HEK293 (cell line): ENCODE measurements at regions not wholly inside any gene's neighbourhood (a gene's known extent, or its start where the extent isn't known, plus 50 kb on each side); places are given as distances from the start of the nearest gene placed in this dataset.

ENCODE experiments used
- CTCF ChIA-PET: fragments of 350-600 bp; formaldehyde crosslinking; extraction: SDS; loops from one replicate; lab custom pipeline; 2021; ENCODE audit warnings: antibody characterized with exemption; lab: Yijun Ruan, JAX
- POLR2A ChIA-PET: fragments of 300-600 bp; formaldehyde crosslinking; extraction: SDS; loops from one replicate; lab custom pipeline; 2020; ENCODE audit warnings: antibody characterized with exemption, inconsistent platforms; lab: Yijun Ruan, JAX
- H3K27ac ChIP-seq: fragments of 200-500 bp; sonication (Bioruptor generic); 2 replicates; pipeline ENCODE4 v1.5.1; 2014; ENCODE audit warnings: low read depth, low read length, control low read depth, inconsistent platforms; ENCODE audit errors: extremely low read depth
- H3K36me3 ChIP-seq, 2 experiments: fragments of 200-500 bp in 1 of 2; sonication (Bioruptor generic) in 1 of 2; 1 replicate in 1 of 2; 2 replicates in 1 of 2; pipeline ENCODE4 v1.5.1; 2014 to 2017; ENCODE audit warnings: inconsistent platforms in 2 of 2, low read length in 2 of 2; ENCODE audit not compliant: control insufficient read depth in 2 of 2, insufficient read depth in 1 of 2
- H3K4me1 ChIP-seq: fragments of 200-500 bp; sonication (Bioruptor generic); 2 replicates; pipeline ENCODE4 v1.5.1; 2014; ENCODE audit warnings: mild to moderate bottlenecking, low read length, inconsistent platforms; ENCODE audit not compliant: control insufficient read depth, insufficient read depth
- H3K4me3 ChIP-seq: 2 replicates; pipeline ENCODE4 v1.5.1; 2011; ENCODE audit warnings: low read depth, mild to moderate bottlenecking, control low read depth, low read length, moderate library complexity
- H3K9me3 ChIP-seq: fragments of 200-500 bp; sonication (Bioruptor generic); 2 replicates; pipeline ENCODE4 v1.5.1; 2014; ENCODE audit warnings: low read depth, low read length, inconsistent platforms; ENCODE audit not compliant: control insufficient read depth, insufficient read depth
- KLF16 ChIP-seq: fragments of 450-650 bp; formaldehyde crosslinking; IDR thresholded peaks from 2 replicates; pipeline ENCODE4 v1.5.1; 2017; ENCODE audit warnings: missing biosample characterization, missing genetic modification characterization
- MYNN ChIP-seq: fragments of 450-650 bp; formaldehyde crosslinking; IDR thresholded peaks from 2 replicates; pipeline ENCODE4 v1.5.1; 2016; ENCODE audit warnings: missing biosample characterization, missing genetic modification characterization, borderline replicate concordance
- RBAK ChIP-seq: fragments of 450-650 bp; formaldehyde crosslinking; IDR thresholded peaks from 2 replicates; pipeline ENCODE4 v1.5.1; 2016; ENCODE audit warnings: missing biosample characterization, missing genetic modification characterization
- REPIN1 ChIP-seq: fragments of 450-650 bp; formaldehyde crosslinking; IDR thresholded peaks from 2 replicates; pipeline ENCODE4 v1.5.1; 2017; ENCODE audit warnings: missing biosample characterization, missing genetic modification characterization, low read depth
- SETDB1 ChIP-seq: IDR thresholded peaks from one replicate; pipeline ENCODE4 v1.6.1; 2017; ENCODE audit warnings: mild to moderate bottlenecking, low read length, moderate library complexity, mixed read lengths; ENCODE audit not compliant: insufficient read length
- SP2 ChIP-seq: fragments of 450-650 bp; formaldehyde crosslinking; IDR thresholded peaks from 2 replicates; pipeline ENCODE4 v1.5.1; 2016; ENCODE audit warnings: missing biosample characterization, missing genetic modification characterization
- ZFP3 ChIP-seq: fragments of 450-650 bp; formaldehyde crosslinking; IDR thresholded peaks from 2 replicates; pipeline ENCODE4 v1.5.1; 2016; ENCODE audit warnings: low read depth, missing biosample characterization, missing genetic modification characterization
- ZNF121 ChIP-seq: fragments of 450-650 bp; formaldehyde crosslinking; IDR thresholded peaks from 2 replicates; pipeline ENCODE4 v1.5.1; 2016; ENCODE audit warnings: missing biosample characterization, missing genetic modification characterization
- ZNF133 ChIP-seq: fragments of 450-650 bp; formaldehyde crosslinking; IDR thresholded peaks from 2 replicates; pipeline ENCODE4 v1.5.1; 2016; ENCODE audit warnings: missing biosample characterization, missing genetic modification characterization
- ZNF221 ChIP-seq: fragments of 450-650 bp; formaldehyde crosslinking; IDR thresholded peaks from 2 replicates; pipeline ENCODE4 v1.5.1; 2017; ENCODE audit warnings: missing biosample characterization, missing genetic modification characterization, borderline replicate concordance
- ZNF366 ChIP-seq: fragments of 450-650 bp; formaldehyde crosslinking; conservative IDR thresholded peaks from 2 replicates; pipeline ENCODE4 v1.5.1; 2016; ENCODE audit warnings: missing biosample characterization, missing genetic modification characterization
- ZNF560 ChIP-seq: fragments of 450-650 bp; formaldehyde crosslinking; IDR thresholded peaks from 2 replicates; pipeline ENCODE4 v1.5.1; 2017; ENCODE audit warnings: missing biosample characterization, missing genetic modification characterization, borderline replicate concordance
- ZNF561 ChIP-seq: fragments of 450-650 bp; IDR thresholded peaks from 2 replicates; pipeline ENCODE4 v1.5.1; 2018; ENCODE audit warnings: missing biosample characterization, missing genetic modification characterization, borderline replicate concordance
- ZNF768 ChIP-seq: fragments of 450-650 bp; formaldehyde crosslinking; IDR thresholded peaks from 2 replicates; pipeline ENCODE4 v1.5.1; 2018; ENCODE audit warnings: missing biosample characterization, mild to moderate bottlenecking, missing genetic modification characterization
- ZNF791 ChIP-seq: fragments of 450-650 bp; formaldehyde crosslinking; IDR thresholded peaks from 2 replicates; pipeline ENCODE4 v1.5.1; 2016; ENCODE audit warnings: missing biosample characterization, missing genetic modification characterization
- TF ChIP-seq, protein P1 (sequence below): fragments of 450-650 bp; formaldehyde crosslinking; IDR thresholded peaks from 2 replicates; pipeline ENCODE4 v1.5.1; 2016; ENCODE audit warnings: missing biosample characterization, missing genetic modification characterization
- TF ChIP-seq, protein P2 (sequence below): fragments of 450-650 bp; formaldehyde crosslinking; IDR thresholded peaks from 2 replicates; pipeline ENCODE4; 2016; ENCODE audit warnings: missing biosample characterization, missing genetic modification characterization
- TF ChIP-seq, protein P3 (sequence below): fragments of 450-650 bp; formaldehyde crosslinking; IDR thresholded peaks from 2 replicates; pipeline ENCODE4 v1.5.1; 2016; ENCODE audit warnings: missing biosample characterization, missing genetic modification characterization
- TF ChIP-seq, protein P4 (sequence below): fragments of 450-650 bp; IDR thresholded peaks from 2 replicates; pipeline ENCODE4 v1.5.1; 2018; ENCODE audit warnings: missing biosample characterization, missing genetic modification characterization
- TF ChIP-seq, protein P5 (sequence below): fragments of 450-650 bp; IDR thresholded peaks from 2 replicates; pipeline ENCODE4 v1.5.1; 2018; ENCODE audit warnings: missing biosample characterization, mild to moderate bottlenecking, missing genetic modification characterization
- TF ChIP-seq, protein P6 (sequence below): fragments of 450-650 bp; formaldehyde crosslinking; IDR thresholded peaks from 2 replicates; pipeline ENCODE4 v1.5.1; 2016; ENCODE audit warnings: missing biosample characterization, missing genetic modification characterization, low read depth

DNA sequence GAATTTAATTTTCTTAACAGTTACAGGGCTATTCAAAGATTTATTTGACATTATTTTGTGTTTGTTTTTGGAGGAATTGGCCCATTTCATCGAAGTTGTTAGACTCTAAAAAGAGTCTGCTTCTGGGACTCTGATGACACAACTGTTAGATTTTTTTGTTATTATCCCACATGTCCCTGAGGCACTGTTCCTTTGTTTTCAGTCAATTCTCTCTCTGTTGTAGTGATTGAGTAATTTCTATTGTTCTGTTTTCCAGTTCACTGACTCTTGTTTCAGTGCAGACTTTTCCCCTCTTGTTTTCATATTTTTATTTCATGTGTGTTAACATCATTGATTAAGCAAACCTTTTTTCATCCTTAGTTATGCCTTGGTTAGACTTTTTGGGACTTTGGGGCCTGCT is 325.0 kb downstream of the ZNF326 start:
- Histone ChIP-seq H3K9me3 (no peaks in the 10 kb centered on the region), H3K4me3 (no peak overlapping the region), H3K36me3 (no peaks in the 10 kb centered on the region), H3K27ac (no peak overlapping the region)
- ChIA-PET CTCF (no interaction called here), POLR2A (no interaction called here)
- no peak for TF ChIP-seq ZNF221
- TF ChIP-seq, protein P1, sequence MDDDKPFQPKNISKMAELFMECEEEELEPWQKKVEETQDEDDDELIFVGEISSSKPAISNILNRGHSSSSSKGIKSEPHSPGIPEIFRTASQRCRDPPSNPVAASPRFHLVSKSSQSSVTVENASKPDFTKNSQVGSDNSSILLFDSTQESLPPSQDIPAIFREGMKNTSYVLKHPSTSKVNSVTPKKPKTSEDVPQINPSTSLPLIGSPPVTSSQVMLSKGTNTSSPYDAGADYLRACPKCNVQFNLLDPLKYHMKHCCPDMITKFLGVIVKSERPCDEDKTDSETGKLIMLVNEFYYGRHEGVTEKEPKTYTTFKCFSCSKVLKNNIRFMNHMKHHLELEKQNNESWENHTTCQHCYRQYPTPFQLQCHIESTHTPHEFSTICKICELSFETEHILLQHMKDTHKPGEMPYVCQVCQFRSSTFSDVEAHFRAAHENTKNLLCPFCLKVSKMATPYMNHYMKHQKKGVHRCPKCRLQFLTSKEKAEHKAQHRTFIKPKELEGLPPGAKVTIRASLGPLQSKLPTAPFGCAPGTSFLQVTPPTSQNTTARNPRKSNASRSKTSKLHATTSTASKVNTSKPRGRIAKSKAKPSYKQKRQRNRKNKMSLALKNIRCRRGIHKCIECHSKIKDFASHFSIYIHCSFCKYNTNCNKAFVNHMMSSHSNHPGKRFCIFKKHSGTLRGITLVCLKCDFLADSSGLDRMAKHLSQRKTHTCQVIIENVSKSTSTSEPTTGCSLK (tag by site-specific recombination): no peak
- no peak for TF ChIP-seq RBAK (tag by site-specific recombination)
- TF ChIP-seq, all 188 proteins: peak for 0
- no peaks in the 10 kb centered on the region for H3K4me1 ChIP-seq

DNA sequence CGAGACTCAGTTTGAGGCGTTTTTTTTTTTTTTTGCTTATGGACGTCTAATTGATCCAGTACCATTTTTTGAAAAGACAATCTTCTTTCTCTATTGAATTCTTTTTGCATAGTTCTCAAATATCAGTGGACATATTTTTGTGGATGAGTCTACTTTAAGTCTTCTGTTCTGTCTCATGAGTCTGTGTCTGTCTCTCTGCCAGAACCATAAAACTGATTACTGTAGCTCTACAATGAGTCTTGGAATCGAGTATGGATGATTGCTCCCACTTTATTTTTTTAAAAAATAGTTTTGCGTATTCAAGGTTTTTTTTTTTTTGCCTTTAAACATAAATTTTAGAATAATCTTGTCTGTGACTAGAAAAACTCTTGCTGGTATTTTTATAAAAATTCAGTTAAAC is 323.5 kb downstream of the ZNF326 start:
- POLR2A ChIA-PET: no interaction called here
- Histone ChIP-seq H3K9me3 (no peaks in the 10 kb centered on the region), H3K36me3 (no peaks in the 10 kb centered on the region), H3K27ac (no peak overlapping the region), H3K4me3 (no peak overlapping the region), H3K4me1 (no peaks in the 10 kb centered on the region)
- CTCF ChIA-PET: no interaction called here
- no peak for TF ChIP-seq ZNF133 (tag by site-specific recombination)
- TF ChIP-seq, protein P2, sequence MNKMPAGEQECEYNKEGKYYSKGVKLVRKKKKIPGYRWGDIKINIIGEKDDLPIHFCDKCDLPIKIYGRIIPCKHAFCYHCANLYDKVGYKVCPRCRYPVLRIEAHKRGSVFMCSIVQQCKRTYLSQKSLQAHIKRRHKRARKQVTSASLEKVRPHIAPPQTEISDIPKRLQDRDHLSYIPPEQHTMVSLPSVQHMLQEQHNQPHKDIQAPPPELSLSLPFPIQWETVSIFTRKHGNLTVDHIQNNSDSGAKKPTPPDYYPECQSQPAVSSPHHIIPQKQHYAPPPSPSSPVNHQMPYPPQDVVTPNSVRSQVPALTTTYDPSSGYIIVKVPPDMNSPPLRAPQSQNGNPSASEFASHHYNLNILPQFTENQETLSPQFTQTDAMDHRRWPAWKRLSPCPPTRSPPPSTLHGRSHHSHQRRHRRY (tag by site-specific recombination): no peak
- TF ChIP-seq ZNF768 (tag by site-specific recombination): no peak
- TF ChIP-seq KLF16 (tag by site-specific recombination): no peak
- TF ChIP-seq, protein P3, sequence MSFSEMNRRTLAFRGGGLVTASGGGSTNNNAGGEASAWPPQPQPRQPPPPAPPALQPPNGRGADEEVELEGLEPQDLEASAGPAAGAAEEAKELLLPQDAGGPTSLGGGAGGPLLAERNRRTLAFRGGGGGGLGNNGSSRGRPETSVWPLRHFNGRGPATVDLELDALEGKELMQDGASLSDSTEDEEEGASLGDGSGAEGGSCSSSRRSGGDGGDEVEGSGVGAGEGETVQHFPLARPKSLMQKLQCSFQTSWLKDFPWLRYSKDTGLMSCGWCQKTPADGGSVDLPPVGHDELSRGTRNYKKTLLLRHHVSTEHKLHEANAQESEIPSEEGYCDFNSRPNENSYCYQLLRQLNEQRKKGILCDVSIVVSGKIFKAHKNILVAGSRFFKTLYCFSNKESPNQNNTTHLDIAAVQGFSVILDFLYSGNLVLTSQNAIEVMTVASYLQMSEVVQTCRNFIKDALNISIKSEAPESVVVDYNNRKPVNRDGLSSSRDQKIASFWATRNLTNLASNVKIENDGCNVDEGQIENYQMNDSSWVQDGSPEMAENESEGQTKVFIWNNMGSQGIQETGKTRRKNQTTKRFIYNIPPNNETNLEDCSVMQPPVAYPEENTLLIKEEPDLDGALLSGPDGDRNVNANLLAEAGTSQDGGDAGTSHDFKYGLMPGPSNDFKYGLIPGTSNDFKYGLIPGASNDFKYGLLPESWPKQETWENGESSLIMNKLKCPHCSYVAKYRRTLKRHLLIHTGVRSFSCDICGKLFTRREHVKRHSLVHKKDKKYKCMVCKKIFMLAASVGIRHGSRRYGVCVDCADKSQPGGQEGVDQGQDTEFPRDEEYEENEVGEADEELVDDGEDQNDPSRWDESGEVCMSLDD: no peak
- no peak for TF ChIP-seq ZNF560
- TF ChIP-seq SETDB1: no peak
- TF ChIP-seq ZNF561 (tag by site-specific recombination): no peak
- TF ChIP-seq, protein P4, sequence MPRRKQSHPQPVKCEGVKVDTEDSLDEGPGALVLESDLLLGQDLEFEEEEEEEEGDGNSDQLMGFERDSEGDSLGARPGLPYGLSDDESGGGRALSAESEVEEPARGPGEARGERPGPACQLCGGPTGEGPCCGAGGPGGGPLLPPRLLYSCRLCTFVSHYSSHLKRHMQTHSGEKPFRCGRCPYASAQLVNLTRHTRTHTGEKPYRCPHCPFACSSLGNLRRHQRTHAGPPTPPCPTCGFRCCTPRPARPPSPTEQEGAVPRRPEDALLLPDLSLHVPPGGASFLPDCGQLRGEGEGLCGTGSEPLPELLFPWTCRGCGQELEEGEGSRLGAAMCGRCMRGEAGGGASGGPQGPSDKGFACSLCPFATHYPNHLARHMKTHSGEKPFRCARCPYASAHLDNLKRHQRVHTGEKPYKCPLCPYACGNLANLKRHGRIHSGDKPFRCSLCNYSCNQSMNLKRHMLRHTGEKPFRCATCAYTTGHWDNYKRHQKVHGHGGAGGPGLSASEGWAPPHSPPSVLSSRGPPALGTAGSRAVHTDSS: no peak

DNA sequence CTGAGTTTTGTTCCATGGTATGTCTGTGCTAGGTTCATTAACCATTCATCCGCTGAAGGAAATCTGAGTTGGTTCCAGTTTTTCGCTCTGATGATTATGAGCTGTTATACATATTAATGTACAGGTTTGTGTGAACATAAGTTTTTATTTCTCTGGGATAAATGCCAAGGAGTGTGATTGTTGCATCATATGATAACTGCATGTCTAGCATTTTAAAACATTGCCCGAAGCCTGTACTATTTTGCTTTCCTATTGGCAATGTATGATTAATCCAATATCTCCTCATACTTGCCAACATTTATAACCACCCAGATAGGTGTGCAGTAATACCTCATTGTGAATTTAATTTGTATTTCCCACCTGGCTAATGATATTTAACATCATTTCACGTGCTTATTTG is 322.7 kb downstream of the ZNF326 start:
- Histone ChIP-seq H3K9me3 (no peaks in the 10 kb centered on the region), H3K36me3 (no peaks in the 10 kb centered on the region), H3K27ac (no peak overlapping the region), H3K4me3 (no peak overlapping the region), H3K4me1 (no peaks in the 10 kb centered on the region)
- CTCF ChIA-PET: interaction anchor here (0.6 kb wide), 1 partner anchor 94 kb away, joined by 3 read pairs; no protein-coding TSS in a partner anchor
- POLR2A ChIA-PET: no interaction called here
- TF ChIP-seq, protein P5, sequence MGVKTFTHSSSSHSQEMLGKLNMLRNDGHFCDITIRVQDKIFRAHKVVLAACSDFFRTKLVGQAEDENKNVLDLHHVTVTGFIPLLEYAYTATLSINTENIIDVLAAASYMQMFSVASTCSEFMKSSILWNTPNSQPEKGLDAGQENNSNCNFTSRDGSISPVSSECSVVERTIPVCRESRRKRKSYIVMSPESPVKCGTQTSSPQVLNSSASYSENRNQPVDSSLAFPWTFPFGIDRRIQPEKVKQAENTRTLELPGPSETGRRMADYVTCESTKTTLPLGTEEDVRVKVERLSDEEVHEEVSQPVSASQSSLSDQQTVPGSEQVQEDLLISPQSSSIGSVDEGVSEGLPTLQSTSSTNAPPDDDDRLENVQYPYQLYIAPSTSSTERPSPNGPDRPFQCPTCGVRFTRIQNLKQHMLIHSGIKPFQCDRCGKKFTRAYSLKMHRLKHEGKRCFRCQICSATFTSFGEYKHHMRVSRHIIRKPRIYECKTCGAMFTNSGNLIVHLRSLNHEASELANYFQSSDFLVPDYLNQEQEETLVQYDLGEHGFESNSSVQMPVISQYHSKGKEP (tag by site-specific recombination): no peak
- TF ChIP-seq ZFP3 (tag by site-specific recombination) (no peak), MYNN (tag by site-specific recombination) (no peak), REPIN1 (tag by site-specific recombination) (no peak), ZNF366 (tag by site-specific recombination) (no peak), ZNF121 (no peak), ZNF791 (tag by site-specific recombination) (no peak), SP2 (tag by site-specific recombination) (no peak)
- TF ChIP-seq, protein P6, sequence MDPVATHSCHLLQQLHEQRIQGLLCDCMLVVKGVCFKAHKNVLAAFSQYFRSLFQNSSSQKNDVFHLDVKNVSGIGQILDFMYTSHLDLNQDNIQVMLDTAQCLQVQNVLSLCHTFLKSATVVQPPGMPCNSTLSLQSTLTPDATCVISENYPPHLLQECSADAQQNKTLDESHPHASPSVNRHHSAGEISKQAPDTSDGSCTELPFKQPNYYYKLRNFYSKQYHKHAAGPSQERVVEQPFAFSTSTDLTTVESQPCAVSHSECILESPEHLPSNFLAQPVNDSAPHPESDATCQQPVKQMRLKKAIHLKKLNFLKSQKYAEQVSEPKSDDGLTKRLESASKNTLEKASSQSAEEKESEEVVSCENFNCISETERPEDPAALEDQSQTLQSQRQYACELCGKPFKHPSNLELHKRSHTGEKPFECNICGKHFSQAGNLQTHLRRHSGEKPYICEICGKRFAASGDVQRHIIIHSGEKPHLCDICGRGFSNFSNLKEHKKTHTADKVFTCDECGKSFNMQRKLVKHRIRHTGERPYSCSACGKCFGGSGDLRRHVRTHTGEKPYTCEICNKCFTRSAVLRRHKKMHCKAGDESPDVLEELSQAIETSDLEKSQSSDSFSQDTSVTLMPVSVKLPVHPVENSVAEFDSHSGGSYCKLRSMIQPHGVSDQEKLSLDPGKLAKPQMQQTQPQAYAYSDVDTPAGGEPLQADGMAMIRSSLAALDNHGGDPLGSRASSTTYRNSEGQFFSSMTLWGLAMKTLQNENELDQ: no peak
